ENCODE measurements at regions not wholly inside any gene's neighbourhood (a gene's known extent, or its start where the extent isn't known, plus 50 kb on each side); places are given as distances from the start of the nearest gene placed in this dataset.

GRCh38 chr16:66028510-66029216 is 337.8 kb upstream of the CDH5 start:
- TF ChIP-seq GATA2 (IDR thresholded peaks at IDR 0.05; ENCODE audit: low read depth, low read length) (no peak), GATA3 (IDR thresholded peaks at IDR 0.05; ENCODE audit: low read depth, low read length) (no peak)
